HCEC 1CT (cell line): ENCODE measurements at regions not wholly inside any gene's neighbourhood (a gene's known extent, or its start where the extent isn't known, plus 50 kb on each side); places are given as distances from the start of the nearest gene placed in this dataset.
A peak's percentile ranks its signal among the peaks of the same experiment; 100 is the strongest.
"Not testable (repeated sequence)": the region's sequence is repeated elsewhere in the genome, so short reads cannot be mapped to it uniquely, and the experiment has no call there.

ENCODE experiments used
- DNase-seq: peaks from one replicate; pipeline ENCODE4 v3.0.0-alpha.2; 2017

DNA sequence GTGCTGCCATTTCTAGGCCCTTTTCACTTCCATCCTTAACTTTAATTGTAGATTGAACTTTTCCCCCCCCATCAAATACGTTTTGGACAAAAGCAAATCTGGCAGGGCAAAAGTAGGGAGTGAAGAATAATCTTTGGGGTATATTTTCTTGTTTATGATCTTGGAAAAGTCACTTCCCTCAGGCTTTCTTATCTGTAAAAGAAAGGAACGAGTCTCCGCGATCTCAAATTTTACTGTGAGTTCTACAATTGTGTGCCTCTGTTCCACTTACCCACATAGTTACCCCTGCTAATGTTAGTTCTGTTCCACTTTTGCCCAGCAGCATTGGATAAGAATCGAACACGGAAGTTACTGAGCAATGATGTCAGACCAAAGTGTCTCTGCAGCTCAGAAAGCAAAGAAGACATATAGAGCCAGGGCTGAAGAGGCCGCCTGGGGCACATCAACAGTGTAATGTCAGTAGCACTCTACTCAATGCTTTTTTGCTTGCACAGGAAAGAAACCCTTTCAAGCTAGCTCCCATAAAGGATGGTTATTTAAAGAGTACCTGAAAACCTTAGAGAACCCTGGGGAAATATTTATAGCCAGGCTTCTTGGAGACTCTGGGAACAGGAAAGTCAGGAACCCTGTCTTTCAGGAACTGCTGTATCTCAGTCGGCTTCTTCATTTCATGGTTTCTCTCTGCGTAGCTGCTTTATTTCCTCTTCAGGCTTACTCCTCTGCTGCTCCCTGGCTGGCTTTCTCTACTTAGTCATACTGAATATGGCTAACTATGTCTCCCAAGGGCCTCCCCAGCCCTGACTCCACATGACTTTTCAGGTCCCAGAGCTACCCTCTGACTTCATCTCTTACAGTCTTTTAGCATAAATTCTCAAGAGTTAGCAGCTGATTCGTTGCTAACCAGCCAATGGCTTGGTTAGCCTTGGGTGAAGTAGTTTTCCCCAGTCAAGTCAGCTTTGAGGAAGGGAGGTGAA lies 123.7 kb upstream of the FAM3C start:
- no peak for DNase-seq

DNA sequence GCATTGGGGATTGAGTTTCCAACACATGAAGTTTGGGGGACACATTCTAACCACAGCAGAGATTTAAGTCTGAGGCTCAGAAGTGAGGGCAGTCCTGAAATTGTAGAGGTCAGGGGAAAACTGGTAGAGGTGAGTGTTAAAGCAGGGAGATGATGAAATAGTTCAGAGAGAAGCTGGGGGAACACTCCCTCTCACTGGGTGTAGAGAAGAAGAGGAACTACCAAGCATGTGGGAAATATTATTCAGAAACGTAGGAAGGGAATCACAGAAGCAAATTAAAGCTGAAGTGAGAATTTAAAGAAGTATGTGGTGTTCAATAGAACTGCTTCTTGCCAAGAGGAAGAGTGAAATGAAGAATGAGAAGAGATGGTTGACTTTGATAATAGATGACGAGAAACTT lies 121.5 kb upstream of the FAM3C start:
- DNase-seq, result no peak

DNA sequence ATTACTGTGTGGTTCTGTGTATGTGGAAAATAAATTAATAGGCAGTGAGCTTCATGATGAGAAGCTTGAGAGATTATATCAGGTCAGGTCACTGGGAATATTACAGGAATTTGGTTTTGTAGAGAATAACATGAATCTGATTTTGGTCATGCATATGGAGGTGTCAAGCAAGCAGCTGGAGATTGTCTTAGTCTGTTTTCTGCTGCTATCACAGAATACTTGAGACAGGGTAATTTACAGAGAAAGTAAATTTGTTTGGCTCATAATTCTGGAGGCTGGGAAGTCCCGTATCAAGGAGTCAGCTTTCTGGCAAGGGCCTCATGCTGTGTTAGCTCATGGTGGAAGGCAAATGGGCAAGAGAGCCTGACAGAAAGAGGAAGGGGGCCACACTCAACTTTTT lies 120.7 kb upstream of the FAM3C start:
- no peak for DNase-seq

DNA sequence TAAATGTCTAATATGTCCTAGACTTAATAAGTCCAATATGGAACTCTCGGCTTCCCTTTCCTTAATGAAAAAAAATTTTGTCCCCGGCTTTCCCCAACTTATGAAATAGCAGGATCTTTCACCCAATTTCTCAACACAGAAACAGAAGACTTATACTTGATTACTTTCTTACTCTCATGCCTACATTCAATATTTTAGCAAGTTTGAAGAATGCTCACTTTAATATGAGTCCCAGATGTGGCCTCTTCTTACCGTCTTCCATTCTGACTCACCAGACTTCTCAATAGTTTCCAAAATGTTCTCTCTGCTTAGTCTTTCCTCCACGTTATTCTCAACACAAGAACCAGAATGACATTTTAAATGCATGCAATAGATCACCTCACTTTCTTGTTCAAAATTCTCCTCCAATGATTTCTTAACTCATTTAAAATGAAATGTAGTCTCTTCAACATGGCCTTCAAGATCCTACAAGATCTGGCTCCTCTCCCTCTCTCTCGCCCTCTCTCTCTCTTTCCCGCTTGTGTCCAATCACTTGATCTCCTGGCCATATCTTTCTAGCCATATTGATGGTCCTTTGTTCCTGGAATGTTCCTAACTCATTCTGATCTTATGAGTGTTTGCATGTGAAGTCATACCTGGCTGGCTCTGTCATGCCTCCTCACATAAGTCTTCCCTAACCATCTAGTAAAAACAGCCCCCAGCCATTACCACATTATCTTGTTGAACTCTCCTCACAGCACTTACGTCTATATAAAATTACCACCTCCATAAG lies 119.7 kb upstream of the FAM3C start:
- peak; percentile 13 for DNase-seq

DNA sequence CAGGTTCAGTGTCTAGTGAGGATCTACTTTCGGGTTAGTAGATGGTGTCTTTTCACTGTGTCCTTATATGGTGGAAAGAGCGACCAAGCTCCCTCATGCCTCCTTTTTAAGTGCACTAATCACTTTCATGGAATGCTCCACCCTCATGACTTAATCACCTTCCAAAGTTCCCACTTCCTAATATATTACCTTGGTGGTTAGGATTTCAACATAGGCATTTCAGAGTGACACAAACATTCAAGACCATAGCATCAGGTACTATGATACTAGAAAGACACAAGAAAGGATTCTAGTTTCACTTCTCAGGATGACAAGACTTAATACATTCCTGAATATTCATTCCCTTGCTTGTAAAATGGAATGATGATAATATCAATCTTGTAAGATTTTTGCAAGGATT lies 119.1 kb upstream of the FAM3C start:
- DNase-seq, result peak; percentile 9

DNA sequence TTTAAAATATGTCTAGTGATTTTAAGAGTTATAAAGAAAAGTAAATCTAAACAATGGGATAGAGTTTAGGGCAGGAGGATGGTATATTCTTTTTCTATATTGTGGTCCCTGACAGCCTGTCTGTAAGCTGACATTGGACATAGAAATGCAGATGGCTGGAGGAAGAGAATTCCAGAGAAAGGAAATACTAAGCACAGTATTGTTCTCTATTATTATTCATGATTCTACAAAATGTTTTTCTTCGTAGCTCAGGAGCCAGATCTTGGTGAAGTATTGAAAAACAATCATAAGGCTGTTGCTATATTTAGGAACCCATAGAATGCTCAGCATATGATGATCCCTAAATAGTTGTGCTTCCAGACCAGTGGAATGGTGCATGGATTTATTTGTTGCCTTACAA lies 117.0 kb upstream of the FAM3C start:
- no peak for DNase-seq

DNA sequence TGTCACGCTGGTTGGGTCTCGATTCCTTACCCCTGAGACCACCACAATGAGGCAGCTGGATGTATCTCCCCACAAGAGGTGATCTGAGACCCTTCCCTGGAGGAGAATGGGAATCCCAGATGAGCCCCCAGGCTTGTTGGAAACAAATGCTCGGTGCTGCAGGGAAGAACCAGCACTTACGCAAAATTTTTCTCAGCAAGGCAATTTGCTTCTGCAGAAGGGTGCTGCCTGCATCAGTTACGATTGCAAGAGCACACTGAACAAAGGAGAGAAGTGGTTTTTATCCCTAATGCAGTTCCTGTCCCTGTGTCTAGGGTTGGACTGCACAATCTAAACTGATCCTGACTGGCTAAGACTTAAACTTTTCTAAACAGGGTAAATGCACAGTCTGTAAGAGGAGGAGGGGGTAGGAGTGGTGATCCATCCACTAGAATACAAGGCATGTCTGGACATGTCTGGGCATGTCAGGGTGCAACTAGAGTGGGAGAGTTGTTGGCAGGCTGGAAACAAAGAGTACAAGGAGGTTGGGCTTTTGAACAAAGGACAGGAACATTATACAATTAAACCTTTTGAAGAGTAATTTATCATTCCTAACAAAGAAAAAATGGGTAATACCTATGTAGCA lies 114.9 kb upstream of the FAM3C start:
- no peak for DNase-seq

DNA sequence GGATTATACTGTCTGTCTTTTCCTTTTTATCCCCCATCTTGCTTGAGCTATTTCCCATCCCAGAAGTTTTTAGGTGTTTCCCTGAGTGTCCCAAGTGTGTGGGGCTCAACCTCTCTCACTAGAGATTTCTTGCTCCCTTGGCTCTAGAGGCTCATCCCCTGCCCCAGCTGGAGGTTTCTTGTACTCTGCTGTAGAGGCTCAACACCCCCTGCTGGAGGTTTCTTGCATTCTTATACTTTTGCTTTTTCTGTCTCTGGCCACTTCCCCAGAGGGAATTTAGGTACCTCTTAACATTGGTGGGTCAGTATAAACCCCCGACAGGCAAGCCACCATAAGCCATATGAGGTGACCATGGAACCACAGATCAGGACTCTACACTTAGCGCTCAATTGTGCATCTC lies 114.2 kb upstream of the FAM3C start:
- DNase-seq, result no peak

DNA sequence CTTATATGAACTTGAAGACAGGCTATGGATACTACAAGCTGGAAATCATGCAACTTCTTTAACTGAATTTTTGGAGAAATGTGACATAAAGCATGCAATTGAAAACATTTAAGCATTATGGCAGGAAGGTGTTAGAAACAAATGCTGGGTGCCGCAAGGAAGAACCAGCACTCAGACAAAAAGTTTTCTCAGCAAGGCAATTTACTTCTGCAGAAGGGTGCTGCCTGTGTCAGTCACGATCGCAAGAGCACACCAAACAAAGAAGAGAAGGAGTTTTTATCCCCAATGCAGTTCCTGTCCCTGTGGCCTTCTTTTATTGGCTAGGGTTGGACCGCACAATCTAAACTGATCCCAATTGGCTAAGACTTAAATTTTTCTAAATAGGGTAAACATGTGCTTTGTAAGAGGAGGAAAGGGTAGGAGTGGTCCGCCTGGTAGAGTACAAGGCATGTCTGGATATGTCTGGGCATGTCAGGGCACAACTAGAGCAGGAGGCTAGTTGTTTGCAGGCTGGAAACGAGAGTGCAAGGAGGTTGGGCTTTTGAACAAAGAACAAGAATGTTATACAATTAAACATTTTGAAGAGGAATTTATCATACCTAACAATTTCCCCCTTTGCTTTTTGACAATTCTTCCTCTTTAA lies 109.6 kb upstream of the FAM3C start:
- no peak for DNase-seq

DNA sequence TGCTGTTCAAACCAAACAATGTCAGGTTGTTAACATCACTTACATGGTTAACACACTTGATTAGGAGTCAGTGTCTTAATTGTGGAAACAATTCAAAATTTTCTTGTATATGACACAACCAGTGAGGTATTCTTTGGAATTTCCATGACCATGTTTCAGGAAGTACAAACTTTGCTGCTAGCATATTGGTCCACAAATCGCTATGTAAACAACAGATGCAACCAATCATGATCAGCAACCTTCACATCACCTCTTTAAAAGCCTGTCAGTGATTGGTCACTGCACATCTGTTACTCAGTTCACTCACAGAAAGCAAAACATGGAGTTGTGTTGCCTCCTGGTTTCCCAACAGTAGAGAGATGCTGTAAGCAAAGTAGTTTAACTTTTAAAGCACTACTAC lies 108.9 kb upstream of the FAM3C start:
- DNase-seq, result peak; percentile 65

DNA sequence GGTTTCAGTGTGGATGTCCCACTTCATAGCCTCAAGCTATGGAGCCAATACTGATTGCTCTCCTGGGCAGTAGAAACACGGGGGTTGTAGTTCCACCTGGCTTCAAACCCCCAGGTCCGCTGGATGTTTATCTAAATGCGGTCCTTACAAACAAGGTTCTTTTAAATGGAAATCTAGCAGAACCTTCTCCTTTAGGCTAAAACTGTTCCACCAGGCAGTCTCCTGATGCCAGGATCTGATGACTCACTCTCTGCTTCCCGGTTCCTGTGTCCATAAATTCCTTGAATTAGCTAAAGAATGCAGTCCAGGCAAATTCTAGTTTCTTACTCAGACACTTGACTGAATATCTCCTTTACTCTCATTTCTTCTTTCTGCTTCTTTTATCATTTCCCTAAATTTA lies 108.4 kb upstream of the FAM3C start:
- DNase-seq, result peak; percentile 89

DNA sequence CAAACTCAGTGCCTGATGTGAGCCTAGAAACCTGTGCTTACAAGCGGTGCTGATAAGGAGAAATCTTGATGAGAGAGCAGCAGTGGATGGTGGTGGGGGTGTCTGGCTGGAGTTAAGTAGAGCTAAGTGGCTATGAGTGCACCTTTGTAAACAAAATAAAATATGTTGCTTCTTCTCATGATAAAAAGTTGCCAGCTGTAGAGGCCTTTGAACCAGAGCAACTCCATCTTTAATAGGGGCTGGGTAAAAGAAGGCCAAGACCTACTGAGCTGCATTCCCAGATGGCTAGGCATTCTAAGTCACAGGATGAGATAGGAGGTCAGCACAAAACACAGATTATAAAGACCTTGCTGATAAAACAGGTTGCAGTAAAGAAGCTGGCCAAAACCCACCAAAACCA lies 107.6 kb upstream of the FAM3C start:
- DNase-seq, result no peak

DNA sequence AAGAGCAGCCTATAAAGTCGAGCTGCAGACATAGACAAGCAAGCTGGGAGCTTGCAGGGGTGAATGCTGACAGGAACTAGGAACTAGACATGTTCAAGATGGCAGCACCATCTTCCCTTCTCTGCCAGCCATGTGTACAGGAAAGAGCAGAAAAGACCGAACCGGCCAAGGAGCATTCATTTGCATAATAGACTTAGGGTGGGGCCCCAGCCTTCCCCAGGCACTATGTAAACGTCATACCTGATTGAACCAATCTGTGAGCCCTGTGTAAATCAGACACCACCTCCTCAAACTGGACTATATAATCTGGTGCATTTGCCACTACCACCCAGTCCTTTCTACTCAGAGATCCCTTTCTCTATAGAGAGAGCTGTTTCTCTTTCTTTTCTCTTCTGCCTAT lies 106.9 kb upstream of the FAM3C start:
- DNase-seq, result no peak

DNA sequence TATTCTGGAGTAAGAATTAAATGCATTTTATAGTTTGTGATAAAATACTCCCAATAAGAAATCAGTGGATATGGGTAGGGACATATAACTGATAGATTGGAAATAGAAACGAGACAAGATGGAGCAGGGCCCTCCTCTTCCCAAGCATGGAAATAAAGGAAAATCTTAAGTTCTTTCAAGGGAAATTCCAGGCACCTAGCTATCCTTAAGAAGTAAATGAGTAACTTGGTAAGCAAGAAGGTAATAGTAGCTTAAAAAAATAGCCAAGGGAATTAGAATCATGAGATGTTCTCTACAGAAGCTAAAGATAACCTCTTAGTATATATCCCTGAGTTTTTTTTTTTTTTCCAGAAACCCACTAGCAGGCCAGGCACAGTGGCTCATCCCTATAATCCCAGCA lies 105.5 kb upstream of the FAM3C start:
- DNase-seq, result no peak

DNA sequence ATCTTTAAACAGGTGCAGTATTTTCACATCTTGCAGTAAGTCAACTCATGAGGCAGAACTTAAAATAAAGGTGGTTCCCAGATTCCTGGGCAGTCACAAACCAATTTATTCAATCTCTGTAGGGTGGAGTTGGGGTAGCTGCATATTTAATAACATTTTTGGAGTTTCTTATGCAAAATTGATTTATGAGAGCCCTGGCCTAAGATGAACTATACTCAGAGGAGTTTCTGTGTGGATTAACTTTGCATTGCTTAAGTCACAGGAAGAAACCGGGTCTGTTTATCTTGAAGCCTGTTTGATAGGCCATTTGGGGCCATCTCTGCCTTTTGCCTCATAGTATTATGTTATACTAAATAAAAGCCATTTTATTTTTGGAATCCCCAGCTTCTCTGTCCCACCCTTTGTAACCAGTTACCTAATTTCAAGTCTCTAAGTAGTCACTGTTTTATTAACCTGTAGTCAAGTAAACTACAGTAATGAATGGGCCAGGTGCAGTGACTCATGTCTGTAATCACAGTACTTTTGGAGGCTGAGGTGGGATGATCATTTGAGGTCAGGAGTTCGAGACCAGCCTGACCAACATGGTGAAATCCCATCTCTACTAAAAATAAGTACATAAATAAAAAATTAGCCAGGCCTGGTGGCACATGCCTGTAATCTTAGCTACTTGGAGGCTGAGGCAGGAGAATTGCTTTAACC lies 104.4 kb upstream of the FAM3C start:
- DNase-seq, result no peak

DNA sequence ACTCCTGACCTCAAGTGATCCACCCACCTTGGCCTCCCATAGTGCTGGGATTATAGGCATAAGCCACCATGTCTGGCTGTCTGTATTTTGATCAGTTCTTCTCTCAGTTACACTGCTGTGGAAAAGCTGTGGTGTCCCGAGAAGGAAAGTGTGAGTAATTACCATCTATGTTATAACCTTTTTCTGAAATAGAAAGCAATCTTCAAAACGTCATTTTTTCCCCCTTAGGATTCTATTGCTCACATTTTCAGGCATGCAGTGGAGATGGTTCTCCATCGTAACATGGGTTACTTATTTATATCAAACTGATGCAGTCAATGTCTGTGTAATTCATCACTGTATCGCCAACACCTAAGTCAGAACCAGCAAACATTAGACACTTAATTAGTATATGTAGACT lies 103.5 kb upstream of the FAM3C start:
- DNase-seq, result no peak

DNA sequence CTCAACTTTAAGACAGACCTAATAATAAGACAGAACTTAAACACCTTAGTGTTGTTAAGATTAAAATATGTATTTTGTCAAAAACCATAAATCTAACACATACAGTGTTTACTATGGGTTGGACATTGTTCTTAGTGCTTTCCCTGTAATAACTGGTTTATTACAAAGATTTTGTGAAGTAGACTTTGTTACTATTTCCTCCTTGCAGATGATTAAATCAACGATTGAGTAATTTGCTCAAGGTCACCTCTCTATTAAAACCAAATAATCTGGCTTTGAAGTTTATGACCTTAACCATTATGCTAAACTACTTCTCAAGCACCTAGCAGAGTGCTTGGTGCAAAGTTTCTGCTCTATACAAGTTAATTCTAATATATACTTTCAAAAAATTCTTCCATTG lies 102.7 kb upstream of the FAM3C start:
- DNase-seq, result no peak

DNA sequence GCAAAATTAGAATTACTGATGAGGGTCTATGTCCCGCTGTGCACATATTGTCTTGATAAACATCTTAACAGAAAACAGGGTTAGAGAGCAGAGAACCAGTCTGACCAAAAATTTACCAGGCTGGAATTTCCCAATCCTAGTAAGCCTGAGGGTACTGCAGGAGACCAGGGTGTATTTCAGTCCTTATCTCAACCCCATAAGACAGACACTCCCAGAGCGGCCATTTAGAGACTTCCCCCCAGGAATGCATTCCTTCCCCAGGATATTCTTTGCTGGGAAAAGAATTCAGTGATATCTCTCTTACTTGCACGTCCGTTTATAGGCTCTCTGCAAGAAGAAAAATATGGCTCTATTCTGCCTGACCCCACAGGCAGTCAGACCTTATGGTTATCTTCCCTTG lies 101.4 kb upstream of the FAM3C start:
- DNase-seq, result not testable (repeated sequence)

DNA sequence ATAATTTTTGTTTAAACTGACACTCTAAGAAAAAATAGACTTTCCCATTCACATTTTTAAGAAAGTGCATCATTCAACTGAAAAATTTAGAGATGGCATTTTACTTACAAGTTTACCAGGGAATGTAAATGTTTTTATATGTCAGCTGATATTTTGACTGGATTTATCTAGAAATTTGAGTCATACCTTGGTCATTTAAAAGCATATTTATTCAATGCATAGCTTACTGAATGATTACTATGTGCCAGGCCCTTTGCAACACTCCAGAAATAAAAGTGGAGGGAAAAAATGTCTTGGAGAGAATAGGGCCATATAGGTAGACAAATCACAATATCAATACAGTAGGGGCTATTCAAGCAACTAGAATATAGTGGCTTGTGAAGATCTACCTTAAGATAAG lies 98.4 kb upstream of the FAM3C start:
- peak; percentile 32 for DNase-seq

DNA sequence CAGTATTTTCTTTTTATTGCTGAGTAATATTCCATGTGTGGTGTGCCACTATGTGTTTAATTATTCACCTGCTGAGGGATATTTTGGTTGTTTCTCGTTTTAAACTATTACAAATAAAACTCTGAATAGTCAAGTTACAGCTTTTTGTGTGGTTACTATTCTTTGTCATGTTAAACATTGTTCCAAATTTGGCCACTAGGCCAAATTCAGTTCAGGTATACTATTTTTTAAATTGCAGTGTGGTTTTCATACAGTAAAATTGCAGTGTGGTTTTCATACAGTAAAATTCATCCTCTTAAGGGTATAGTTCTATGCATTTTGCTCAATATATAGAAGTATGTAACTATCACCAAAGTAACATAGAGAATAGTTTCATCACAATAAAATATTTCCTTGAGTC lies 97.4 kb upstream of the FAM3C start:
- DNase-seq, result no peak

DNA sequence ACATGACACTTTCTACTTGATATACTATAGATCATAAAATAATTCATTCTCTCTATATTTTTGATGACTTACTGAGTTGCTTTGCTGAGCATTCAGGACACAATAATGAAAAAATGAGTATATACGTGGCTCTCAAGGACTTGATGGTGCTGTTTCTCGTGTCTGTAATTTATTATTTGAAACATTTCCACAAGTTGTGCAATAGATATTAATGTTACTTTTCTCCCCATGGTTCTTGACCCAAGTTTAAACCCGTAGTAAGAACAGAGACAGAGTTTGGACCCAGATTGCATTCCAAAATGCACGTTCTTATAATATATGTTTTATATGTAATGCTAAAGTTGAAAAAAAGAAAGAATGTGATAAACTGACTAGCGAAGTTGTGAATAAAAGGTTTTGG lies 94.2 kb upstream of the FAM3C start:
- no peak for DNase-seq

DNA sequence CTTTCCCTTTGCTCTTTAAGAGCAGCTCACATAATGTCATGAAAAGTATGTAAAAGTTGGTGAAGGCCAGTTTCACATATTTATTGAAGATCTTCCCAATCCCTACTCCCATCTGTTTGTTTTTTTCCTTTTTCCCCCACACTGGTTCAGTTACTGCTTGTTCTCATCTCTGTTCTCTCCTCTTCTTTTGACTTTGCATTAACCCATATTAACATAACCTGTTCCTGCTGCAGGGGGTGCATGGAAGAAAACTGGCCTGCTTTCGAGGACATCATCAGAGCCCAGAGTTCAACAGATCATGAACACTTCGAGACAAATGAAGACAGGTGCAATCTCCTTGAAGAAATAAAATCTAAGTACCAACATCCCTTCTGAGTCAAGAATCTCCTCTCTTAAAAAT lies 93.3 kb upstream of the FAM3C start:
- DNase-seq, result no peak
